ENCODE measurements at regions not wholly inside any gene's neighbourhood (a gene's known extent, or its start where the extent isn't known, plus 50 kb on each side); places are given as distances from the start of the nearest gene placed in this dataset.

GRCh38 chr7:110187877-110188554 lies 902.9 kb upstream of the LRRN3 start:
- TF ChIP-seq, protein P1, sequence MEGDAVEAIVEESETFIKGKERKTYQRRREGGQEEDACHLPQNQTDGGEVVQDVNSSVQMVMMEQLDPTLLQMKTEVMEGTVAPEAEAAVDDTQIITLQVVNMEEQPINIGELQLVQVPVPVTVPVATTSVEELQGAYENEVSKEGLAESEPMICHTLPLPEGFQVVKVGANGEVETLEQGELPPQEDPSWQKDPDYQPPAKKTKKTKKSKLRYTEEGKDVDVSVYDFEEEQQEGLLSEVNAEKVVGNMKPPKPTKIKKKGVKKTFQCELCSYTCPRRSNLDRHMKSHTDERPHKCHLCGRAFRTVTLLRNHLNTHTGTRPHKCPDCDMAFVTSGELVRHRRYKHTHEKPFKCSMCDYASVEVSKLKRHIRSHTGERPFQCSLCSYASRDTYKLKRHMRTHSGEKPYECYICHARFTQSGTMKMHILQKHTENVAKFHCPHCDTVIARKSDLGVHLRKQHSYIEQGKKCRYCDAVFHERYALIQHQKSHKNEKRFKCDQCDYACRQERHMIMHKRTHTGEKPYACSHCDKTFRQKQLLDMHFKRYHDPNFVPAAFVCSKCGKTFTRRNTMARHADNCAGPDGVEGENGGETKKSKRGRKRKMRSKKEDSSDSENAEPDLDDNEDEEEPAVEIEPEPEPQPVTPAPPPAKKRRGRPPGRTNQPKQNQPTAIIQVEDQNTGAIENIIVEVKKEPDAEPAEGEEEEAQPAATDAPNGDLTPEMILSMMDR (IDR thresholded peaks at IDR 0.05): no peak

GRCh38 chr7:110204527-110204926 lies 886.4 kb upstream of the LRRN3 start:
- TF ChIP-seq, protein P1 (IDR thresholded peaks at IDR 0.05): peak; percentile 27; the same call in 1 of the 2 replicates

DNA sequence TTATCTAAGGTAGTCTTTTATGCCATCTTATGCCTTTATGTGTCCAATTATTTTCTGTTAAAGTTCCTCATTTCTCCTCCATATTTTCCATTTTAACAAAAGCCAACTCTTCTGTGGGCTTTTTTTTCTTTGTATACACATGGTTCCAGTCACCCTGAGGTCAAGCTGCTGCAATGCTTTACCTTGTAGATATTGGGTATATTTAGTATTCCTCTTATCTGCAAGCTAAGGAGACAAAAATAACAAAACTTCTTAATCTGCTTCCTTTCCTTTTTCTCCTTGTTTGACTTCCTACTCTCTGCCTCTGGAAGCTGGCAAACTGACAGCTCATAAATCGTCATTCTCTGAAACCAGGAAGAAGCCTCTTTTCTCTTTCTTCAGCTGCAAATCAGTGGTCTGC lies 885.0 kb upstream of the LRRN3 start:
- TF ChIP-seq, protein P1 (IDR thresholded peaks at IDR 0.05): no peak

- TF ChIP-seq, protein P1 (IDR thresholded peaks at IDR 0.05): no peak
Observed at GRCh38 chr7:110209884-110210283, 881.0 kb upstream of the LRRN3 start.

DNA sequence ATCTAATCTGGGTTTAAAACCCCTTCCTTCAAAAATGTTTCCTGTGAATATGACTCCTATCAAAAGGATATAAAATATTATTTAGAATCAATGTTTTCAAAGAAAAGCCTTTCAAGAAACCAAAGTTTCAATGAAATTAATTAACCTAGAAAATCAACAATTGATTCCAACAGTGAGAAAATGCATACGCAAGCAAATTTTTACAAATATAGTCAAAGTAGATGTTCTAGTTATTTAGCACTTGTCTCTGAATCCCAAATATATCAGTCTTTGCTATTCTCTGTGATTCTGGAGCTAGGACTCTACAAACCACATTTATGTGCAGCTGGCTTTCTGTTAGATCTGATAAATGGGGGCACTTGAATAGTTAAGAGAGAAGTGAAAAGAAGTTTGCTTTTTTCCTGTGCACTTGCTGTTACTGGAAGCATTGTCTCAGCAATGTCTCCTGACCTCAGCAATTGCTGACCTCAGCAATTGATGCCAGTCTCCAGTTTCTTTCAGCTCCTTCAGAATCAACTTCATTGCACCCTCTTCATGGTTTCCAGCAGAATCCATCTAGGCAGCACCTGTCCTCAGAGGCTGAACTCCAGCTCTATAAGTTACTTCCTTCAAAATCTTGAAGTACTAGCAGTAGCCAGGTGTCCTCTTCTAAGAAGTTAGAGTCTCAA lies 879.9 kb upstream of the LRRN3 start:
- TF ChIP-seq, protein P1 (IDR thresholded peaks at IDR 0.05): no peak

GRCh38 chr7:110224643-110225042 lies 866.3 kb upstream of the LRRN3 start:
- TF ChIP-seq, protein P1 (IDR thresholded peaks at IDR 0.05): no peak

DNA sequence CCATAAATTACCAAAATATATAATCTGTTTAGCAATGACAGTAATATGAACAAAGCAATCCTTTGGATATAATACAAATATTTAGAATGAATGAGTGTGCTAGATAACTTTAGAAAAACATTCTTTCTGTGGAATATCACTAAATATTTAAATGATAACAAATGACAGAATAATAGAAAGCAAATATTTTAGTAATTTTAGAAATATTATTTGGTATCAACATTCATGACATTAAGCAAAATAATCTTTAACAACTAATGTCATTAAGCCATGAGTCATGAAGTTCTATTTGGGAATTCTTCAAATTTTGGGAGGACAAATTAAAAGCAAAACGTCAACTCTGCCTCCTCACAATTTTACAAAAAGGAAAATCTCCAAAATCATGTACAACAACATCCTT lies 844.8 kb upstream of the LRRN3 start:
- TF ChIP-seq, protein P1 (IDR thresholded peaks at IDR 0.05): no peak

Data from LNCAP (cell line).